ENCODE measurements at regions not wholly inside any gene's neighbourhood (a gene's known extent, or its start where the extent isn't known, plus 50 kb on each side); places are given as distances from the start of the nearest gene placed in this dataset.

- TF ChIP-seq SUZ12 (IDR thresholded peaks at IDR 0.05; ENCODE audit: extremely low read depth, insufficient read depth, insufficient read length) (no peak), YY1 (IDR thresholded peaks at IDR 0.05; ENCODE audit: insufficient read depth, insufficient read length) (no peak)
These were observed 173.3 kb downstream of the CCDC59 start for GRCh38 chr12:82184844-82185243.
